Rectal smooth muscle tissue (tissue), 1 donor: ENCODE measurements at regions not wholly inside any gene's neighbourhood (a gene's known extent, or its start where the extent isn't known, plus 50 kb on each side); places are given as distances from the start of the nearest gene placed in this dataset.

Experiments used
- H3K27ac ChIP-seq: one replicate; pipeline ENCODE4 v1.7.0; 2013; ENCODE audit warnings: low read depth, low read length, inconsistent platforms
- H3K27me3 ChIP-seq: one replicate; pipeline ENCODE4 v1.7.0; 2013; ENCODE audit warnings: low read length; ENCODE audit not compliant: control insufficient read depth, insufficient read depth
- H3K36me3 ChIP-seq: one replicate; pipeline ENCODE4 v1.7.0; 2013; ENCODE audit warnings: low read length; ENCODE audit not compliant: control insufficient read depth, insufficient read depth
- H3K4me1 ChIP-seq: one replicate; pipeline ENCODE4 v1.7.0; 2013; ENCODE audit warnings: low read length; ENCODE audit not compliant: control insufficient read depth, insufficient read depth
- H3K4me3 ChIP-seq: one replicate; pipeline ENCODE4 v1.7.0; 2013; ENCODE audit warnings: low read length
- H3K9ac ChIP-seq: one replicate; pipeline ENCODE4 v1.7.0; 2013; ENCODE audit warnings: low read length

- Histone ChIP-seq H3K4me3 (no peak overlapping the region), H3K4me1 (no peaks in the 10 kb centered on the region), H3K27ac (no peak overlapping the region), H3K36me3 (no peaks in the 10 kb centered on the region), H3K27me3 (no peaks in the 10 kb centered on the region), H3K9ac (no peak overlapping the region)
These were observed 121.7 kb upstream of the CNOT2 start for GRCh38 chr12:70121562-70121961.

GRCh38 chr12:70122804-70123203 lies 120.4 kb upstream of the CNOT2 start:
- Histone ChIP-seq H3K9ac (no peak overlapping the region), H3K4me3 (no peak overlapping the region), H3K27me3 (no peaks in the 10 kb centered on the region), H3K4me1 (no peaks in the 10 kb centered on the region), H3K36me3 (no peaks in the 10 kb centered on the region), H3K27ac (no peak overlapping the region)

GRCh38 chr12:70149013-70149412 lies 94.2 kb upstream of the CNOT2 start:
- Histone ChIP-seq H3K27ac (no peak overlapping the region), H3K9ac (no peak overlapping the region), H3K27me3 (no peaks in the 10 kb centered on the region), H3K4me3 (no peak overlapping the region), H3K36me3 (no peaks in the 10 kb centered on the region), H3K4me1 (no peaks in the 10 kb centered on the region)

GRCh38 chr12:70149665-70150064 lies 93.6 kb upstream of the CNOT2 start:
- no peaks in the 10 kb centered on the region for H3K36me3 ChIP-seq
- no peak overlapping the region for H3K4me3 ChIP-seq
- no peaks in the 10 kb centered on the region for H3K27me3 ChIP-seq
- H3K9ac ChIP-seq = no peak overlapping the region
- no peaks in the 10 kb centered on the region for H3K4me1 ChIP-seq
- no peak overlapping the region for H3K27ac ChIP-seq

GRCh38 chr12:70150230-70150629 lies 93.0 kb upstream of the CNOT2 start:
- no peak overlapping the region for H3K27ac ChIP-seq
- no peaks in the 10 kb centered on the region for H3K36me3 ChIP-seq
- H3K4me3 ChIP-seq = no peak overlapping the region

GRCh38 chr12:70151993-70152392 lies 91.2 kb upstream of the CNOT2 start:
- Histone ChIP-seq H3K27ac (no peak overlapping the region), H3K4me3 (no peak overlapping the region), H3K36me3 (no peaks in the 10 kb centered on the region), H3K27me3 (no peaks in the 10 kb centered on the region), H3K9ac (no peak overlapping the region), H3K4me1 (no peaks in the 10 kb centered on the region)

More at GRCh38 chr12:70150230-70150629, 93.0 kb upstream of the CNOT2 start:
- Histone ChIP-seq H3K9ac (no peak overlapping the region), H3K4me1 (no peaks in the 10 kb centered on the region), H3K27me3 (no peaks in the 10 kb centered on the region)

GRCh38 chr12:70154087-70154638 lies 89.1 kb upstream of the CNOT2 start:
- no peak overlapping the region for H3K27ac ChIP-seq
- H3K4me1 ChIP-seq = no peaks in the 10 kb centered on the region
- H3K27me3 ChIP-seq = no peaks in the 10 kb centered on the region
- no peaks in the 10 kb centered on the region for H3K36me3 ChIP-seq
- no peak overlapping the region for H3K9ac ChIP-seq
- H3K4me3 ChIP-seq = no peak overlapping the region

- no peaks in the 10 kb centered on the region for H3K27me3 ChIP-seq
- no peak overlapping the region for H3K27ac ChIP-seq
- H3K36me3 ChIP-seq = no peaks in the 10 kb centered on the region
- no peak overlapping the region for H3K4me3 ChIP-seq
- H3K9ac ChIP-seq = no peak overlapping the region
- H3K4me1 ChIP-seq = no peaks in the 10 kb centered on the region
These were observed 88.2 kb upstream of the CNOT2 start for GRCh38 chr12:70154960-70155589.

- H3K9ac ChIP-seq = no peak overlapping the region
- no peaks in the 10 kb centered on the region for H3K27me3 ChIP-seq
- H3K4me3 ChIP-seq = no peak overlapping the region
- H3K36me3 ChIP-seq = no peaks in the 10 kb centered on the region
- H3K27ac ChIP-seq = no peak overlapping the region
- no peaks in the 10 kb centered on the region for H3K4me1 ChIP-seq
These were observed 86.1 kb upstream of the CNOT2 start for GRCh38 chr12:70157099-70157498.

GRCh38 chr12:70165450-70165849 lies 77.8 kb upstream of the CNOT2 start:
- Histone ChIP-seq H3K27me3 (no peaks in the 10 kb centered on the region), H3K27ac (no peak overlapping the region), H3K4me3 (no peak overlapping the region), H3K36me3 (no peaks in the 10 kb centered on the region), H3K9ac (no peak overlapping the region), H3K4me1 (no peaks in the 10 kb centered on the region)

GRCh38 chr12:70176290-70176689 lies 66.9 kb upstream of the CNOT2 start:
- Histone ChIP-seq H3K27me3 (no peaks in the 10 kb centered on the region), H3K36me3 (no peaks in the 10 kb centered on the region), H3K27ac (no peak overlapping the region), H3K4me1 (no peaks in the 10 kb centered on the region), H3K9ac (no peak overlapping the region), H3K4me3 (no peak overlapping the region)

GRCh38 chr12:70177631-70178030 lies 65.6 kb upstream of the CNOT2 start:
- H3K27ac ChIP-seq = peak overlapping the region; percentile 38

GRCh38 chr12:70178038-70178437 lies 65.2 kb upstream of the CNOT2 start:
- H3K9ac ChIP-seq = no peak overlapping the region
- H3K27me3 ChIP-seq = no peaks in the 10 kb centered on the region
- H3K4me1 ChIP-seq = no peaks in the 10 kb centered on the region
- no peak overlapping the region for H3K4me3 ChIP-seq
- H3K36me3 ChIP-seq = no peaks in the 10 kb centered on the region
- no peak overlapping the region for H3K27ac ChIP-seq

More at GRCh38 chr12:70177631-70178030, 65.6 kb upstream of the CNOT2 start:
- Histone ChIP-seq H3K9ac (no peak overlapping the region), H3K4me3 (no peak overlapping the region), H3K27me3 (no peaks in the 10 kb centered on the region), H3K36me3 (no peaks in the 10 kb centered on the region), H3K4me1 (no peaks in the 10 kb centered on the region)
